HG02852 (cell line): ENCODE measurements at regions not wholly inside any gene's neighbourhood (a gene's known extent, or its start where the extent isn't known, plus 50 kb on each side); places are given as distances from the start of the nearest gene placed in this dataset.
A peak's percentile ranks its signal among the peaks of the same experiment; 100 is the strongest.
"Not testable (repeated sequence)": the region's sequence is repeated elsewhere in the genome, so short reads cannot be mapped to it uniquely, and the experiment has no call there.

Experiments
- ATAC-seq: cut with Tn5 transposase; IDR thresholded peaks from one replicate; pipeline ENCODE4 v1.9.1; 2021; ENCODE audit warnings: mild to moderate bottlenecking, moderate library complexity; ENCODE audit not compliant: unreplicated experiment

DNA sequence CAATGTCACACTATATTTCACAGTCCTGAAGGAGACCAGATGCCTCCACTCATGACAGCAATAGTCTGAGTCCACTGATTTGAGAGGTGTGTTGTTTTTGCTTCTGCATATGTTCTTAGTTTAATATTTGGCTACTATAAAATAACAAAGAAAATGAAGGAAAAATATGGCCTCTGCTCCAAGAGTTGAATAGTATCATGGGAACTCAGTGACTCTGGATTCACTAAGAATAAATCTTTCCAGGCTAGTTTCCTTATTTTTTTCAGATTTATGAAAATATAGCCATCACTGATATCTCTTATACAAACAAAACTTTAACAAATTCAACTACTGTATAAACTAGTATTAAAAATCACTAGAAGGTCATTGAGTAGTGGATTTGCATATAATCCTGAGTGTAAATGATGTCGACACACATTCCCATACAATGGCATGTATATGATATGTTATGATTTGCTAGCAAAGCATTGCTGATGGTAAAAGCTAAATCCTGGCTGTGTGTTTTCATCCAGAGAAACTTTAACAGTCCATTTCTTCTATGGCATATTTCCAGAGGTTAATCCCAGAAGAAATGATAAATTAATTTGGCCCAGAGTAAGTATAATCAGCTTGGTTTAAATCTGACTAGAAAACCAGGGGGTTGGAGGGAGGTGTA is 66.0 kb upstream of the VIPR2 start:
- ATAC-seq: no peak

DNA sequence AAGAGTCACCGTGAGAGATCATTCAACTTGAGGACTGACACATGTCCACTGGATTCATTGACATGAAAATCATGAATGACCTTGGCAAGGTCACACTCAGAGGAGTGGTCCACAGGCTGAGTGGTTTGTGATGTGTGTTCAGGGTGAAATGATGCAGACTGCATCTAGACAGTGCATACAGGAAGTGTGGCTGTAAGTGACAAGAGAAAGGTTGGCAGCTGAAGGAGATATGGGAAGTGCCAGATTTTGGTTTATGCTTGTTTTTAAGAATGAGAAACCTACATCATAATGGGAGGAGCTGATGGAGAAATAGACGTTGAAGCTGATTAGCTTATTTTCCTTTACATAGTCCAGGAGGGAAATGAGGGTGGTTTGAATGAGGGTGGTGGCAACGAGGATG is 64.8 kb upstream of the VIPR2 start:
- no peak for ATAC-seq

DNA sequence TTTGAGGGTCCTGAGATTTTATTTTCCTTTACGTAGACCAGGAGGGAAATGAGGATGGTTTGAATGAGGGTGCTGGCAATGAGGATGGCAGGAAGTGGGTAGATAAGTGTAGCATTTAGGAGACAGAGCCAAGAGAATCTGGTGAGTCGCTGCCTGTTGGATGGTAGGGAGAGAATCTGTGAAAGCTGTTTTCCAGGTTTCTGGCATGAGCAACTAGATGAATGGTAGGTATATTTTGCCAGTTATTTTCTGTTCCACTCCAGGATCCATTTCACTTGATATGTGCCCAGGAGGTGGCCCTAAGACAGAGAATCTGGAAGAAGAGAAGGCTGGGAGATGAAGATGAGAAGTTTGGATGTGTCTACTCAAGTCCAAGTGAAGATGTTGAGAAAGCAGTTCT is 63.3 kb upstream of the VIPR2 start:
- no peak for ATAC-seq

DNA sequence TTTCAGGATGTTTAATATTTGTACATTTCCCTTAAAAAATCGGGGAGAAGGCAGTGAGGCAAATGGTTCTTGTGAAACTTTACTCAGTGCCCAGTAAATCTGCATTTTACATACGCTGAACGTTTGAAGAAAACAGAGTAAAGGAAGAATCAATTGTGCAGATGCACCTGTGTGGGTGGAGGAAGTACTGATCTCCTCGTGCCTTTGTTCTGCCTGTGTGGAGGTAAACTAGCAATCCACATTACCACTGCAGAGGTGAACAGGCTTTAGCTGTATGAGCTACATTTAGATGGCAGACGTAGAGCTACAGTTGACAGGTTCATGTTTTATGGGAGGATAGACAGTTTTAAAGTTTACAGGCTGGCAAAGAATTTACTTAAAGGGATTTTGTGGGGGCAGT is 62.7 kb upstream of the VIPR2 start:
- no peak for ATAC-seq

DNA sequence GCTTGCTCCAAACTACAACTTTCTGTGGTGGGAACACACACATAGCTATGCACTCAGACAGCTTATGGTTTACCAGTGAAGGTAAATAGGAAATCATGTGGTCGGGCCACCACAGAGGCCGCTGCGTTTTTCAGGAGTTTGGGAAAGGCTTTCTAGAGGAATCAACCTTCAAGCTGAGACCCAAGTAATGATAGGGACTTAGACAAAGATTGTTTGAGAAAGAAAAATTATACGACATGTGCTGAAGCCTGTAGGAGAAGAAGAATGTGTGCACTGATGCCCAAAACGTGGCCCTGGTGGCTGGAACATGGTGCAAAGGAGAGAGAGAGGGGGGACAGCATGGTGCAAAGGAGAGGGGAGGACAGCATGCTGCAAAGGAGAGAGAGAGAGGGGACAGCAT is 61.2 kb upstream of the VIPR2 start:
- ATAC-seq: no peak

DNA sequence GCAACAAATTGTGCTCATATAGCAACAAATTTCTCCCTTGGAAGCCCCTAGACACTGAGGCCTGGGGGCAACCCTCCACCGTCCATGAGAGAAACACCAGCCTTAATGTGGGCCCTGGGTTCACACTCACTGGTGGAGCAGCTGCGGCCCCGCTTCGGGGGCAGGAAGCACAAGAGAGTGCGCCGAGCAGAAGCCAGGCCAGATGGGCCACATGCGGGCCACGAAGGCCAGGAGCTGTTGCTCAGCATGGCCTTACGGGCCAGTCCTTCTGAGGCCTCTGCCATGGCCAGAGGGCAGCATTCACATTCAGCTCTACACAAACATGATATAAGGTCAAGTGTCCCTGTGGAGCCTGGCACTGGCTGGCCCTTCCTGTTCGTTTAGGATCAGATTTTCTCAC is 60.0 kb upstream of the VIPR2 start:
- no peak for ATAC-seq

DNA sequence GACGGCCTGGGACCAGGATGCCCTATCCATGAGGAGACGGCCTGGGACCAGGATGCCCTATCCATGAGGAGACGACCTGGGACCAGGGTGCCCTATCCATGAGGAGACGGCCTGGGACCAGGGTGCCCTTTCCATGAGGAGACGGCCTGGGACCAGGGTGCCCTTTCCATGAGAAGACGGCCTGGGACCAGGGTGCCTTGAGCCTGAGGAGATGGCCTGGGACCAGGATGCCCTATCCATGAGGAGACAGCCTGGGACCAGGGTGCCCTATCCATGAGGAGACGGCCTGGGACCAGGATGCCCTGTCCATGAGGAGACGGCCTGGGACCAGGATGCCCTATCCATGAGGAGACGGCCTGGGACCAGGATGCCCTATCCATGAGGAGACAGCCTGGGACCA is 58.6 kb upstream of the VIPR2 start:
- ATAC-seq: not testable (repeated sequence)

DNA sequence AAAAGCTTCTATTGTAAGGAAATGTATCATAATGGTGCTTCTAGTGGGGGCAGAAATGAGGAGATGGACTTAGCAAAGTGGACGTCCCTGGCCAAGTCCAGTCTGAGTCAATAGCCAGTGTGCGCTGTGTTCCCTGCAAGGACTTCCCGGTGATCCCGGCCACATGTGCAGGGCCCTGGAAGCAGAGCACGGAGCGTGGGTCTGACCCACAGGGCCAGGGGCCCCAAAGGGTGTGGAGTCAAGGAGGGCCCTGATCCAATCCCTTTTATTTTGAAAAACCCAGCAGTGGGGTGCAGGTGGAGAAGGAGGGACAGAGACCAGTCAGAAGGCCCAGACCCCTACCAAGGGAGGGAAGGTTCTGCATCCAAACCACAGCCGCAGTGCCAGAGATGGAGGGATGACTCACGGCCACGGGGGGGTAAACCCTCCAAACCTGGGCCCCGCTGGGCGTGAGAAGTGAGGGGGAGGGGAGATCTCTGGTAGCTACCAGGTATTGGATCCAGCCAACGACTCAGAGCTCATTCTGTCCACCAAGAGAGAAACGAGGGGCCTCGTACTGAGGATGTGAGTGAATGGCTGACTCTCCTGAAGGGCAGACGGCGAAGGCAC is 57.2 kb upstream of the VIPR2 start:
- no peak for ATAC-seq

DNA sequence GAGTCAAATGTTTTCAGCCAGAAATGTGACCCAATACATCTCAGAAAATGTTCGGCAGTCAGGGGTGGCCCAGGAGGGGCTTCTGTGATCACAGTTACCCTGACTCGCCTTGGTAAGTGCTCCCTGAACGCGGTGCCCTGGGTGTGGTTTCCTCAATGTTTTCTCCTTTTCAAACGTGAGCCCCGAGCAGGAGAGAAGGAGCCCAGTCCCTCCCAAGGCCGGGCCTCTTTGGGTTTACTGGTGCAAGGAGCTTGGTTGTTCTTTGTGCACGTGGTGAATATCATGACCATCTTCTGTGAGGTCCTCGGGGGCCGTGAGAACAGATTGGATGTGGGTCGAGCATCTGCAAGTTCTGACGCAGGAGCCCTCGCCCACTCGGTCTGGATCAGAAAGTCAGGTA is 55.8 kb upstream of the VIPR2 start:
- no peak for ATAC-seq

DNA sequence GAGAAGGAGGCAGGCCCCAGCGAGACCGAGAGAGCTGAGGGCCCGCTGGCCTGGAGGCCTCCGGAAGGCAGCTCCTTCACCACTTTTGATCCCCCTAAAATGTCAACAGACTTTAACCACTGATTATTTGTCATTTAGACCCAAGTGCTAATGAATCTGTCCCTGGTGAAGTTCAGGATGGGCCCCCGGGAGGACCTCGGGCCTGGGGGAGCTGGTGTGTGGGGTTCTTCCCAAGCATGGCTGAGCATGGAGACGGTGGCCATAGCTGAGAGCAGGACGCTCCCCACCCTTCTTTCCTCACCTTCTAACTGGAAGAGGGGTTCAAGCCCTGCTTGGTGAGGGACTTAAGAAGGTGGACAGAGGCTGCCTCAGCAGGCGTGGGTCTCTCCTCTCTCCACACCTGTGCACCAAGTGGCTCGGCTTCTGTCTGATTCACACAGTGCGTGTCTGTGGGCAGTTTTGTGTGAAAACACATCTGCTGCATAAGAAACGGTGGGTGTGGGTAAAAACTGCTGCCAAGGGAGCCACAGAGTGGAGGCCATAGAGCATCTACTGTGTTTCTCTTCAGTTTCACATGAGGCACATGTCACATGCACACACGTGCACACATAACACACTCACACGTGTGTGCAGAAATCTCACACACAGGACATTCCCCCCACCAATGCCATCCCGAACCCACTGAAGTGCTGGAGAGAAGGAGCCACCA is 53.5 kb upstream of the VIPR2 start:
- ATAC-seq: no peak

DNA sequence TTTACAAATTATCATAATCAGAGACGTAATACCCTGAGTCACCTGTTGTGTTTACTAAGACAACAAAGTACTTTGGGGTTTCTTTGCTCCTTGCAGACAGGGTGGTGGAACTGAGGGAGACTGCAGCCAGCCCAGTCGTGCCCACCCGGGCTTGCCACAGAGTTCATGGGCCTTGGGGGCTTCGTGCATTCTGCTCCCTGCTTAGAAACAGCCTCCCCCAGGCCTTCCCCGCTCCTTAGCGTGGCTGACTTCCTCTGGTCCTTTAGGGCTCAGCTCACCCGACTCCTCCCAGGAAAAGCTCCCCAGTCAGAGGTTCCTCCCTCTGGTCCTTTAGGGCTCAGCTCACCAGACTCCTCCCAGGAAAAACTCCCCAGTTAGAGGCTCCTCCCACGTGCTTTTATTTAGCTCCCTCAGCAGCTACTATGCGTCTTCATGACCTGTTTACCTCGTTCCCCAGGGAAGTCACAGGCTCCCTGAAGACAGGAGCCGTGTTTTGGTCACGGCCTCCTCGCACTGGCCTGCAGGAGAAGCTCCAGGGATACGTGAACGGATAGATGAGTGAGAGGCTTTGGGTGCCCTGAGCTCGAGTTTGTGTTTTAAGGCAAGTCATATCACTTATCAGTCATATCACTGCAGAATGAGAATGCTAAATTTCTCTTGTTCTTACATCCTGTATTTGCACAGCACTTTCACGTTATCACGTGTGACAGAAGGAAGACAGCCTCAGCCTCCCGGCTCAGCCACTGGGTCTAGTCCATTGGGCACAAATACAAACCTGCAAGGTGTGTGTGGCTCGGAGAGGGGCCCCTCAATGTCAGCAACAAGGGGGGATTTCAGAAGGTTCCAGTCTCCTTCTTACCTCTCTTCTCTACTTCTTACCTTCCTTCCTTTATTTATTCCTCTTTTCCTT is 52.7 kb upstream of the VIPR2 start:
- ATAC-seq: peak; percentile 54

DNA sequence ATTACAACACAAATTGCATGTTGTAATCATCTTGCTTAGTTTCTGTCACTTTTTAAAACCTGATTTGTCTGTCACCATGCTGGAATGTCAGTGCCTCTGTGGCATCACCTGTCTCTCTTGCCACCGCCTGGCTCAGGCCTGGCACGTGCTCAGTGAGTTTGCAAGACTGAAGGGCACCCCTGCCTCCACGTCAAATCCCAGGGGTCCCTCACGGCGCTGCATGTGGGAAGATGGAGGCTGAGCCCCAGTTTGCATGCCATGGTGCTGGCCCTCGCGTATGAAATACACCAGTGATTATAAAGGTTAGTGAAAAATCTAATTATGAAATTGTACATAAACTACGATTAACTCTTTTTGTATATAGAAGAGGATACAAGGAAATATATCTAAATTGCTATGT is 51.9 kb upstream of the VIPR2 start:
- no peak for ATAC-seq

DNA sequence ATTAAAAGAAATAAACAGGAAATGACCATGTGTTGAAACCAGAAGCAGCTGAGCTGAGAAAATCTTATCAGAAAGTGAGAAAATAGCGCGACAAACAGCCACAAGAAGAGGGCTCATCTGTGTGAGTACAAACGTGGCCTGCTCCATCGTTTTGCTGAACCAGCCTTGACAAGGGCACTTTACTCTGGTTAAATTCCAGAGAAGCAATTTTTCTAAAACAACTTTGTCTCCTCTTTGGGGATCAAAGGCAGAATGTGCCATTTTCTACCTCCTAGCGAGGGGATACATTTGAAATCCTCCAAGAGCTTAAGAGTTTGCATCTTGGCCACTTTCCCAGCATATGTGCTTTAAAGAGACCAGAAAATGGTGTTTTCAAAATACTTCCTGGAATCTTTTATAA is 51.3 kb upstream of the VIPR2 start:
- no peak for ATAC-seq
